ENCODE measurements at regions not wholly inside any gene's neighbourhood (a gene's known extent, or its start where the extent isn't known, plus 50 kb on each side); places are given as distances from the start of the nearest gene placed in this dataset.

- DNase-seq (ENCODE audit: low read depth) = no peak
- TF ChIP-seq CTCF (conservative IDR thresholded peaks at IDR 0.05; ENCODE audit: low read depth, low read length) = no peak
Observed at GRCh38 chr3:117754841-117755240, 1045.3 kb downstream of the TUSC7 start.

GRCh38 chr3:117756563-117756962 is 1047.0 kb downstream of the TUSC7 start:
- no peak overlapping the region for H3K4me3 ChIP-seq (ENCODE audit: low read depth, low read length)
- TF ChIP-seq CTCF (conservative IDR thresholded peaks at IDR 0.05; ENCODE audit: low read depth, low read length) = no peak
- no peak for DNase-seq (ENCODE audit: low read depth)

More at GRCh38 chr3:117754841-117755240, 1045.3 kb downstream of the TUSC7 start:
- no peak overlapping the region for H3K4me3 ChIP-seq (ENCODE audit: low read depth, low read length)

GRCh38 chr3:117761703-117762620 is 1052.4 kb downstream of the TUSC7 start:
- H3K4me3 ChIP-seq (ENCODE audit: low read depth, low read length) = no peak overlapping the region
- TF ChIP-seq CTCF (conservative IDR thresholded peaks at IDR 0.05; ENCODE audit: low read depth, low read length) = no peak
- no peak for DNase-seq (ENCODE audit: low read depth)

GRCh38 chr3:117762621-117763037 is 1053.0 kb downstream of the TUSC7 start:
- no peak overlapping the region for H3K4me3 ChIP-seq (ENCODE audit: low read depth, low read length)
- DNase-seq (ENCODE audit: low read depth) = no peak
- no peak for TF ChIP-seq CTCF (conservative IDR thresholded peaks at IDR 0.05; ENCODE audit: low read depth, low read length)

GRCh38 chr3:117763561-117763960 is 1054.0 kb downstream of the TUSC7 start:
- no peak for DNase-seq (ENCODE audit: low read depth)
- no peak for TF ChIP-seq CTCF (conservative IDR thresholded peaks at IDR 0.05; ENCODE audit: low read depth, low read length)
- no peak overlapping the region for H3K4me3 ChIP-seq (ENCODE audit: low read depth, low read length)

- DNase-seq (ENCODE audit: low read depth) = no peak
- H3K4me3 ChIP-seq (ENCODE audit: low read depth, low read length) = no peak overlapping the region
- TF ChIP-seq CTCF (conservative IDR thresholded peaks at IDR 0.05; ENCODE audit: low read depth, low read length) = no peak
Observed at GRCh38 chr3:117768581-117768980, 1059.0 kb downstream of the TUSC7 start.

GRCh38 chr3:117774130-117774529 is 1064.6 kb downstream of the TUSC7 start:
- no peak for DNase-seq (ENCODE audit: low read depth)
- no peak for TF ChIP-seq CTCF (conservative IDR thresholded peaks at IDR 0.05; ENCODE audit: low read depth, low read length)
- no peak overlapping the region for H3K4me3 ChIP-seq (ENCODE audit: low read depth, low read length)

All from choroid plexus epithelial cell (primary cell).